ENCODE measurements at regions not wholly inside any gene's neighbourhood (a gene's known extent, or its start where the extent isn't known, plus 50 kb on each side); places are given as distances from the start of the nearest gene placed in this dataset.

DNA sequence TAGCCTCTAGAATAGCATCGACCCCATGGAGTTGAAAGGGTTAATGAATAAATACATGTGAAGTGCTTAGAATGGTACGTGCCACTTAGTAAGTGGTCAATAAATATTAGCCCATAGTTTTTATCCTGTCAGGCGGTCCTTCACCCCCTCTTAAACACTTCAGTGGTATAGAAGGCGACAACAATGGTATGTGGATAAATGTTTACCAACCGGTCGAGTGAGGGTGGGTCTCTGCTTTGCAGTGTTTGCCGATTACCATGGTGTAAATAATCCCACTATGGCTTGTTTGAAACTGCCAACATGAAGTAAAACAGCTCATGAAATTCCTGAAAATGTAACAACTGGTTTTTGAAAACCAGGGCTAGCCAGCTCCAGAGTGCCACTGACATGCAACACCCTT lies 541.2 kb downstream of the BUD13 start:
- no peaks in the 10 kb centered on the region for H3K4me1 ChIP-seq (ENCODE audit: control insufficient read depth in 1 of 2, insufficient read depth in 2 of 2, low read length in 2 of 2)
- no peak overlapping the region for H3K27ac Mint-ChIP-seq
- no peak for TF ChIP-seq CTCF (IDR thresholded peaks at IDR 0.05)

DNA sequence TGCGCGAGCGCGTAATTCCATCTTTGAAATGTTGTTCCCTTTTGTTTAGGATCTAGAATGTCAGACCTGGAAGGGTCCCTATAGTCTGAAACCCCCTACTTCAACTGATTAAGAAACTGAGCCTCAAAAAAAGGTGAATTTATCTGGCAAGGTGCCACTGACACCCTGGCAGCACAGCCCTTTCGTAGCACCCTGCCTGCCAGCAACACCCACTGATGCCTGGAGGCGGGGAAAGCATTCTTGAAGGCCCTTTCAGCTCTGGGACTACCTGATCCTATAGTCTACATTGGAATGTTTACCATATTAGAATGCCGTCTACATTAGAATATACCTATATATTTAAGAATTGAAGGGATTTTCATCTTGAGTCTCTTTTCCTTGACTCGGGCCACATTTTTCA lies 542.3 kb downstream of the BUD13 start:
- Histone ChIP-seq H3K27me3 (ENCODE audit: control insufficient read depth in 2 of 2, insufficient read depth in 2 of 2, low read length in 2 of 2) (no peaks in the 10 kb centered on the region), H2AFZ (ENCODE audit: insufficient read depth, low read depth, low read length, poor library complexity, severe bottlenecking) (no peak overlapping the region), H3K9me3 (replicated peaks in 1 of 2; ENCODE audit: control insufficient read depth in 1 of 2, insufficient read depth in 1 of 2, low read length in 2 of 2) (no peaks in the 10 kb centered on the region), H3K27ac (ENCODE audit: low read depth in 1 of 2, low read length in 2 of 2) (no peak overlapping the region), H3K4me2 (replicated peaks; ENCODE audit: extremely low read depth, low read length, poor library complexity, severe bottlenecking) (no peak overlapping the region), H3K4me3 (replicated peaks in 1 of 3; ENCODE audit: low read depth in 2 of 3, low read length in 3 of 3) (no peak overlapping the region), H3K36me3 (replicated peaks in 1 of 2; ENCODE audit: control insufficient read depth in 1 of 2, insufficient read depth in 2 of 2, low read length in 2 of 2) (no peaks in the 10 kb centered on the region), H3K4me1 (ENCODE audit: control insufficient read depth in 1 of 2, insufficient read depth in 2 of 2, low read length in 2 of 2) (no peaks in the 10 kb centered on the region), H3K79me2 (ENCODE audit: insufficient read depth, low read length) (no peaks in the 10 kb centered on the region), H4K20me1 (ENCODE audit: insufficient read depth, low read length) (no peaks in the 10 kb centered on the region), H3K9ac (ENCODE audit: insufficient read depth, low read length, poor library complexity, severe bottlenecking) (no peak overlapping the region)
- 100% methylated on average over 2 of the region's 8 CpGs for WGBS (ENCODE audit: insufficient coverage)
- no peak overlapping the region for H3K4me3 Mint-ChIP-seq
- no peaks in the 10 kb centered on the region for H3K4me1 Mint-ChIP-seq
- H3K9me3 Mint-ChIP-seq, result peaks cover 0 to 3% (median 0%) of the 10 kb centered on the region in 7 donors
- H3K27ac Mint-ChIP-seq, result no peak overlapping the region
- H3K27me3 Mint-ChIP-seq (ENCODE audit: low read depth in 3 of 3), result peaks cover 2 to 16% (median 7%) of the 10 kb centered on the region in 3 donors
- DNase-seq, result no peak
- no peaks in the 10 kb centered on the region for H3K36me3 Mint-ChIP-seq
- TF ChIP-seq CTCF (IDR thresholded peaks at IDR 0.05), result no peak
- intact Hi-C loops (cut with micrococcal nuclease), result no loop called here

More for the DNA sequence above, 541.2 kb downstream of the BUD13 start:
- no peak overlapping the region for H2AFZ ChIP-seq (ENCODE audit: insufficient read depth, low read depth, low read length, poor library complexity, severe bottlenecking)
- H3K4me3 Mint-ChIP-seq, result no peak overlapping the region
- no peak overlapping the region for H3K9ac ChIP-seq (ENCODE audit: insufficient read depth, low read length, poor library complexity, severe bottlenecking)
- no peaks in the 10 kb centered on the region for H3K4me1 Mint-ChIP-seq
- H3K27me3 ChIP-seq (ENCODE audit: control insufficient read depth in 2 of 2, insufficient read depth in 2 of 2, low read length in 2 of 2), result no peaks in the 10 kb centered on the region
- no peak overlapping the region for H3K27ac ChIP-seq (ENCODE audit: low read depth in 1 of 2, low read length in 2 of 2)
- no peaks in the 10 kb centered on the region for H3K9me3 ChIP-seq (replicated peaks in 1 of 2; ENCODE audit: control insufficient read depth in 1 of 2, insufficient read depth in 1 of 2, low read length in 2 of 2)
- H4K20me1 ChIP-seq (ENCODE audit: insufficient read depth, low read length), result no peaks in the 10 kb centered on the region
- peaks cover 2 to 13% (median 6%) of the 10 kb centered on the region in 3 donors for H3K27me3 Mint-ChIP-seq (ENCODE audit: low read depth in 3 of 3)
- 100% methylated on average over 1 of the region's 7 CpGs for WGBS (ENCODE audit: insufficient coverage)
- no peak for DNase-seq
- no peaks in the 10 kb centered on the region for H3K36me3 ChIP-seq (replicated peaks in 1 of 2; ENCODE audit: control insufficient read depth in 1 of 2, insufficient read depth in 2 of 2, low read length in 2 of 2)
- no peaks in the 10 kb centered on the region for H3K79me2 ChIP-seq (ENCODE audit: insufficient read depth, low read length)
- no peak overlapping the region for H3K4me2 ChIP-seq (replicated peaks; ENCODE audit: extremely low read depth, low read length, poor library complexity, severe bottlenecking)
- H3K4me3 ChIP-seq (replicated peaks in 1 of 3; ENCODE audit: low read depth in 2 of 3, low read length in 3 of 3), result no peak overlapping the region
- intact Hi-C loops (cut with micrococcal nuclease), result no loop called here
- peaks cover 0 to 3% (median 0%) of the 10 kb centered on the region in 7 donors for H3K9me3 Mint-ChIP-seq
- H3K36me3 Mint-ChIP-seq, result no peaks in the 10 kb centered on the region

All from CD14-positive monocyte (primary cell).